ENCODE measurements at regions not wholly inside any gene's neighbourhood (a gene's known extent, or its start where the extent isn't known, plus 50 kb on each side); places are given as distances from the start of the nearest gene placed in this dataset.

DNA sequence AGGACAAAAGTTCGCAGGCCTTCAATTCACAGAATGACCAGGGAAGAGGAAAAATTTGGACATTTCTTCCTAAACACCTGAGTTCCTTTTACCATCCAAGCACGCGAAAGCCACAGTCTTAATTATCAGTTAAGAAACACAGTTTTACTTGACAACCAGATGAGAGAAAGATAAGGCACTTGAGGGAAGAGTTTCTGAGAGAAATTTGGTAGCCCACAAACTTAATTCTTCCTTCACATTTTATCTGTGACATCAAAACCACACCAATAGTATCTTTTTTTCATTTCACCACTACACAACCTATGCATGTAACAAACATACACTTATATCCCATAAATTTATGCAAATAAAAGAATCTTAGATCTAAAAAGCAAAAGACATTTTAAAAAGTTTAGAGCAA lies 326.6 kb downstream of the MZT1 start:
- Histone ChIP-seq H4K20me1 (ENCODE audit: insufficient read depth, low read length) (no peaks in the 10 kb centered on the region), H3K4me2 (ENCODE audit: low read length) (no peak overlapping the region), H3K9me2 (ENCODE audit: low read depth, low read length) (no peaks in the 10 kb centered on the region), H3K36me3 (ENCODE audit: insufficient read depth, low read length) (no peaks in the 10 kb centered on the region), H3K9me3 (ENCODE audit: low read length) (no peaks in the 10 kb centered on the region), H3F3A (ENCODE audit: insufficient read depth, low read length) (no peaks in the 10 kb centered on the region), H3K27me3 (ENCODE audit: insufficient read depth, low read length) (no peaks in the 10 kb centered on the region), H2AFZ (ENCODE audit: low read length) (no peak overlapping the region), H3K9ac (ENCODE audit: low read length) (no peak overlapping the region), H3K4me3 (ENCODE audit: low read depth, low read length, poor library complexity, severe bottlenecking) (no peak overlapping the region), H3K79me2 (ENCODE audit: insufficient read depth, low read length) (no peaks in the 10 kb centered on the region), H3K4me1 (ENCODE audit: insufficient read depth, low read length, severe bottlenecking) (no peaks in the 10 kb centered on the region), H3K27ac (ENCODE audit: low read depth, low read length, poor library complexity, severe bottlenecking) (no peak overlapping the region)
- TF ChIP-seq, protein P1, sequence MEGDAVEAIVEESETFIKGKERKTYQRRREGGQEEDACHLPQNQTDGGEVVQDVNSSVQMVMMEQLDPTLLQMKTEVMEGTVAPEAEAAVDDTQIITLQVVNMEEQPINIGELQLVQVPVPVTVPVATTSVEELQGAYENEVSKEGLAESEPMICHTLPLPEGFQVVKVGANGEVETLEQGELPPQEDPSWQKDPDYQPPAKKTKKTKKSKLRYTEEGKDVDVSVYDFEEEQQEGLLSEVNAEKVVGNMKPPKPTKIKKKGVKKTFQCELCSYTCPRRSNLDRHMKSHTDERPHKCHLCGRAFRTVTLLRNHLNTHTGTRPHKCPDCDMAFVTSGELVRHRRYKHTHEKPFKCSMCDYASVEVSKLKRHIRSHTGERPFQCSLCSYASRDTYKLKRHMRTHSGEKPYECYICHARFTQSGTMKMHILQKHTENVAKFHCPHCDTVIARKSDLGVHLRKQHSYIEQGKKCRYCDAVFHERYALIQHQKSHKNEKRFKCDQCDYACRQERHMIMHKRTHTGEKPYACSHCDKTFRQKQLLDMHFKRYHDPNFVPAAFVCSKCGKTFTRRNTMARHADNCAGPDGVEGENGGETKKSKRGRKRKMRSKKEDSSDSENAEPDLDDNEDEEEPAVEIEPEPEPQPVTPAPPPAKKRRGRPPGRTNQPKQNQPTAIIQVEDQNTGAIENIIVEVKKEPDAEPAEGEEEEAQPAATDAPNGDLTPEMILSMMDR (IDR thresholded peaks at IDR 0.05; ENCODE audit: low read length) = no peak
- TF ChIP-seq EZH2 (IDR thresholded peaks at IDR 0.05; ENCODE audit: borderline replicate concordance, low read length) = no peak

DNA sequence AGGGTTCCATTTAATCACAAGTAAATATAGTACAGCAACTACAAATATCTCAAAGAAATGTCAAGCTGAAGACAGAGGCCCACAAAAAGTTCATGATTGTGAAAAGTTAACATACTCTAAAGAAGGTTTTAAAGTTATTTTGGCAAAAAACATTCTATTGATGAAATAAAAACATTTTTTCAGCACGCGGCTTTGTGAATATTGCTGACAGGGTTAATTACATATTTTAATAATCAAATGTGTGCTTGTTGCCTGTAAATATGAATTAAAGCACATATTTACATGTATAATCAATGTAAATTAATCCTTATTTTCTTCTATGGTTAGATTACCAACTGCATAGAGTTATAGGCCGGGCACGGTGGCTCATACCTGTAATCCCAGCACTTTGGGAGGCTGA lies 328.1 kb downstream of the MZT1 start:
- H3K9me3 ChIP-seq (ENCODE audit: low read length) = no peaks in the 10 kb centered on the region
- no peaks in the 10 kb centered on the region for H3F3A ChIP-seq (ENCODE audit: insufficient read depth, low read length)
- TF ChIP-seq, protein P1 (IDR thresholded peaks at IDR 0.05; ENCODE audit: low read length) = no peak
- no peak for TF ChIP-seq EZH2 (IDR thresholded peaks at IDR 0.05; ENCODE audit: borderline replicate concordance, low read length)
- H3K4me1 ChIP-seq (ENCODE audit: insufficient read depth, low read length, severe bottlenecking) = no peaks in the 10 kb centered on the region
- no peaks in the 10 kb centered on the region for H3K36me3 ChIP-seq (ENCODE audit: insufficient read depth, low read length)
- H3K4me2 ChIP-seq (ENCODE audit: low read length) = no peak overlapping the region
- H2AFZ ChIP-seq (ENCODE audit: low read length) = no peak overlapping the region
- no peak overlapping the region for H3K9ac ChIP-seq (ENCODE audit: low read length)
- no peaks in the 10 kb centered on the region for H3K27me3 ChIP-seq (ENCODE audit: insufficient read depth, low read length)
- no peaks in the 10 kb centered on the region for H4K20me1 ChIP-seq (ENCODE audit: insufficient read depth, low read length)
- H3K27ac ChIP-seq (ENCODE audit: low read depth, low read length, poor library complexity, severe bottlenecking) = no peak overlapping the region
- no peak overlapping the region for H3K4me3 ChIP-seq (ENCODE audit: low read depth, low read length, poor library complexity, severe bottlenecking)
- H3K79me2 ChIP-seq (ENCODE audit: insufficient read depth, low read length) = no peaks in the 10 kb centered on the region
- no peaks in the 10 kb centered on the region for H3K9me2 ChIP-seq (ENCODE audit: low read depth, low read length)

DNA sequence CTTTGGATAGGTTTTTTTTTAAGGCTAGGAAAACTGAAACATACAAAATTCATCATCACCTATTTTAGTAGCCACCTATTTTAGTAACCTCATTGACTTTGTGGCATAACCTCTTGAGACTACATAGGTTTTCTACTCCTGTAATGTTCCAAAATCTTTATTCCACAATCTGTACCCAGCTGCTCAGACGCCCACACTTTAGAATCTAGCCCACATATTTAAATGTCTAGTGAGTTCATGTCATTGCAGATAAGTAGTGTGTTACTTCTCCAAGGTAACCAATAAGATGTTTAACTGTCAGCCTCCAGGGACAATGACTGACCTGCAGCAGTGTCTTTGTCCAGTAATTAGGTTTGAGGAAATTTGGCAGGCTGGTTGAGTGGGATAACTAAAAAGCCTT lies 330.2 kb downstream of the MZT1 start:
- no peaks in the 10 kb centered on the region for H3F3A ChIP-seq (ENCODE audit: insufficient read depth, low read length)
- H3K27ac ChIP-seq (ENCODE audit: low read depth, low read length, poor library complexity, severe bottlenecking) = no peak overlapping the region
- H3K9me3 ChIP-seq (ENCODE audit: low read length) = no peaks in the 10 kb centered on the region
- no peak overlapping the region for H2AFZ ChIP-seq (ENCODE audit: low read length)
- H3K4me1 ChIP-seq (ENCODE audit: insufficient read depth, low read length, severe bottlenecking) = no peaks in the 10 kb centered on the region
- no peaks in the 10 kb centered on the region for H3K36me3 ChIP-seq (ENCODE audit: insufficient read depth, low read length)
- no peaks in the 10 kb centered on the region for H3K9me2 ChIP-seq (ENCODE audit: low read depth, low read length)
- H3K9ac ChIP-seq (ENCODE audit: low read length) = no peak overlapping the region
- no peak overlapping the region for H3K4me2 ChIP-seq (ENCODE audit: low read length)
- H4K20me1 ChIP-seq (ENCODE audit: insufficient read depth, low read length) = no peaks in the 10 kb centered on the region
- TF ChIP-seq, protein P1 (IDR thresholded peaks at IDR 0.05; ENCODE audit: low read length) = no peak
- TF ChIP-seq EZH2 (IDR thresholded peaks at IDR 0.05; ENCODE audit: borderline replicate concordance, low read length) = no peak
- H3K4me3 ChIP-seq (ENCODE audit: low read depth, low read length, poor library complexity, severe bottlenecking) = no peak overlapping the region
- no peaks in the 10 kb centered on the region for H3K27me3 ChIP-seq (ENCODE audit: insufficient read depth, low read length)
- no peaks in the 10 kb centered on the region for H3K79me2 ChIP-seq (ENCODE audit: insufficient read depth, low read length)

Measured in OCI-LY1 (cell line).